T47D (cell line): ENCODE measurements at regions not wholly inside any gene's neighbourhood (a gene's known extent, or its start where the extent isn't known, plus 50 kb on each side); places are given as distances from the start of the nearest gene placed in this dataset.

ENCODE experiments used
- DNase-seq, 2 experiments: peaks; one replicate each; pipeline versions ENCODE4 v3.0.0 to v3.0.0-alpha.2; 2011 to 2012; ENCODE audit warnings: low read depth in 1 of 2, low spot score in 1 of 2
- JUND ChIP-seq: IDR thresholded peaks from 2 replicates; pipeline ENCODE4 v1.6.1; 2012; ENCODE audit warnings: low read depth
- in situ Hi-C: cut with HindIII; loops from 2 replicates; pipeline ENCODE4 v1.10.0; 2016; ENCODE audit warnings: low sequenced_read_pairs, low pct_unique_long_range_greater_than_20kb

DNA sequence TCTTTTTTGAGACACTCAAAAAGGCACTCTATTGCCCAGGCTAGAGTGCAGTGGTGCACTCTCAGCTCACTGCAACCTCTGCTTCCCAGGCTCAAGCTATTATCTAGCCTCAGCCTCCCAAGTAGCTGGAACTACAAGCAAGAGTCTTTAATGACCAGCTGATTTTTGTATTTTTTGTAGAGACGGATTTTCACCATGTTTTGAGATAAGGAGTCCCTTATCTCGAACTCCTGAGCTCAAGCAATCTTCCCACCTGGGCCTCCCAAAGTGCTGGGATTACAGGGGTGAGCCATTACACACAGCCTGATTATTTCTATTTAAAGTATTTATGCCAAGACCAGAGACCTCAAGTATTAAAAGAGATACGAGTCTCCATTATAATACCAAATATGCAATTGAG is 566.1 kb upstream of the CA10 start:
- DNase-seq: no peak
- in situ Hi-C loops: no loop called here
- no peak for TF ChIP-seq JUND

DNA sequence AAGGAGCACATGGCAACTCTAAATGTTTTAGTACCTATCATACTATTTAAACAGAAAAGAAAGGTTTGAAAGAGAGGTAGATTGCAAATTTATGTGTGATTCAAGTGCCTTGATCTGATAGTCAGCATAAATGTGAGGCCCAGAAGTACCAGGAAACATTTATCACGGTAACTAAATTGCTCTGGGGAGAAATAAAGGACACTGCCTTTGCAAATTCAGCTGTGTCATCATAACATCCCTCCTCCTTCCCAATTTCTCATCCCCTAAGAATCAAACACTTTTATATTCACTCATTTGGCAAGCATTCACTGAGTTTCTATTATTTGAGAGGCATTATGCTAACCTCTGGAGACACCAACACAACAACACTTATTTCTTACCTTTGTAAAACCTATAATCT is 563.4 kb upstream of the CA10 start:
- no peak for DNase-seq
- in situ Hi-C loops: no loop called here
- TF ChIP-seq JUND: no peak

DNA sequence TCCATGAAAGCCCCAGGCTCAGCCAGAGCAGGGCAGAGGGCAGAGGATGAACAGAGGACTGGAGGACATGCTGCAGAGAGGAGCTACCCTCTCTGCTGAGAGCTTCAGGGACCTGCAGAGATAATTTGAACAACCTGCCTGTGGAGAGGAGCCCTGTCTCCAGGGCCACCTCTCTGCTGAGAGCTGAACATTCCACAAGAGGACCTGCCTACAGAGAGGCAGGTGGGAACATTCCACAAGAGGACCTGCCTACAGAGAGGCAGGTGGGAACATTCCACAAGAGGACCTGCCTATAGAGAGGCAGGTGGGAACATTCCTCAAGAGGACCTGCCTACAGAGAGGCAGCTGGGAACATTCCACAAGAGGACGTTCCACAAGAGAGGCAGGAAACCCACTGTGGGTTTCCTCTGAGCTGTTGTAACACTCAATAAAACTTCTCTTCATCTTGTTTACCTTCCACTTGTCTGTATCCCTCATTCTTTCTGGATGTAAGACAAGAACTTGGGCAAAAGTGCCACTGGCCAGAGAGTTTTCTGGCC is 551.9 kb upstream of the CA10 start:
- no peak for TF ChIP-seq JUND
- in situ Hi-C loops: no loop called here
- no peak for DNase-seq

DNA sequence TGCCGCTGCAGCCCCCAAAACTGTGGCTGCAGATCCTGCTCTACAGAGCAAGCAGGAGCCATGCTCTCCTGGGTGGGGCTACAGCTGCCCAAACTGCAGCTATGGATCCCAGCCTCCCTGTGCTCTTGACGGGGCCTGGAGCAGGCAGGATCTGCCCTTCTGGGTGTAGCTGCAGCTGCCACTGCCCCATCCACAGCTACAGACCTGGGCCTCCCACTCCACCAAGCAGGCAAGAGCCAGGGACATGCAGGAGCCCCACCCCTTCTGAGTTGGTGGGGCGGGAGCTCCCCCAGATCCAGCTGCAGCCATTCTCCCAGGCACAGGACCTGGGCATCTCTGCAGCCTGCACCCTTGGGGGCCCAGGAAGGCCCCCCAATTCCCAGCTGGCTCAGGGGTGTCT is 551.2 kb upstream of the CA10 start:
- no peak for TF ChIP-seq JUND
- no peak for DNase-seq
- in situ Hi-C loops: no loop called here

DNA sequence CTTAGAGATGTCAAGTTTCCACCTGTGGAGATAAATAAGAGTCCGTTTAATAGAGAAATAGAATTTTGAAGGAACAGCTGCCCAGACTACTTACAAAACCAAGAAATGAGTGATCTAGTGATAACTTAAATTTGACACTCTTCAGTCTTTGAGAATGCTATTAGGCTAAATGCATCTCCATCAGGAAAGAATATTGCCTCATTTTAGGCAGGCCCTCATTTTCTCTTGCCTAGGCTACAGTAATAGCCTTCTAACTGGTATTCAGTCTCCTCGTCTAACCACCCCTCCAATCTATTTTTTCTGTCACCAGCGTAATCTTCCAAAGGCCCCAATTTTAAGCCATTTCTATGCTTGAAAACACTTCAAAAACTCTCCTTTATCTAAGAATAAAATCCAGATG is 537.8 kb upstream of the CA10 start:
- no peak for TF ChIP-seq JUND
- in situ Hi-C loops: no loop called here
- DNase-seq: no peak

DNA sequence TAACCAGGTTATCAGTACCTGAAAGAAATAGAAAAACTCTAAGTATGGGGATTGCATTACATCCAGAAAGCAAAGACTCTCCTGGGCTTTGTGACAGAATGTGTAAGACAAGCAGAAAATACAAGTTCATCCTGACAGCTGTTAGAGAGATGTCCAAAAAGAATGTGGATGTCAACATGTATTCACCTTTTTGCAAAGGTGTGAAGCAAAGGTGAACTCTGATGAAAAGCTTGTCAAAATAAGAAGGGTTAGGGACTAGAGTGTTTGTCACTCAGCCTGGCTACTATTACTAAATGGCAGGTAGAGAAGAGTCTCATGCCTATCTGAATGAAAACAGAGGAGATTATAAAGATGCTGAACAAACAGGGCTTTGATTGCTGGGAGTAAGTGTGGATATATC is 527.6 kb upstream of the CA10 start:
- no peak for TF ChIP-seq JUND
- DNase-seq: no peak
- in situ Hi-C loops: no loop called here

DNA sequence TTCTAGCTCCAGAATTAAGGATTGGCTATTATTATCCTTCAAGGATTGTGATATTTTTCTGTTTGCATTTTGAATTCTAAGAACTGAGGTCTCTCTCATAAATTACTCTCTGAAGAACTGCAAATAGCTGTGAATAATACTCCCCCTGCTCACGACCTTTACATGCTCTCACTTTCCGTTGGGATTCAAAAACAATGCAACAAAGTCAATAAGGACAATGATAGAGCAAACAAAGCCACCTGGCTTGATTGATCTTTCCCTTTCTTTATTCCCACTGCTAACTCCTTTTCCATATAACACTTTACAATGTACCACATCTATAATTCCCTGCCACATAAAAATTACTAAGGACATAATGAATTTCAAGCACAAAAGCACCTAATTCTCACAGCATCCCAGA is 523.0 kb upstream of the CA10 start:
- no peak for DNase-seq
- no peak for TF ChIP-seq JUND
- in situ Hi-C loops: no loop called here

DNA sequence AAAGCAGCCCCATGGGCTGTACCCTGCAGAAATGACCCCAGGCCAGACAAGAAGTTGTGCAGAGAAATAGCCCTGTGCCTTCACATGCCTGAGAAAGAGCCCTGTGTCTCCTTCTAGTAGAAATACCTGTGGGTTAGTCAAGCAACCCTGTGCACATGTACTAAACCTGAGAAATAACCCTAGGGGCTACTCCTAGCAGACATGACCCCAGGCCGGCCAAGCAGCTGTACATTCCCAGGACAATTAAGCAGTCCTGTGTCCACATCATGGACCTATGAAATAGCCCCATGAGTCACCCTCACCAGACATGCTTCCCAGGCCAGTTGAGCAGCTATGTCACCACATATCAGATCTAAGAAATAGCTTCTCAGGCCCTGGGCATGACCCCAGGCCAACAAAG is 519.7 kb upstream of the CA10 start:
- peak in 1 of 2 experiments; percentile 66 for DNase-seq
- in situ Hi-C loops: no loop called here
- no peak for TF ChIP-seq JUND

DNA sequence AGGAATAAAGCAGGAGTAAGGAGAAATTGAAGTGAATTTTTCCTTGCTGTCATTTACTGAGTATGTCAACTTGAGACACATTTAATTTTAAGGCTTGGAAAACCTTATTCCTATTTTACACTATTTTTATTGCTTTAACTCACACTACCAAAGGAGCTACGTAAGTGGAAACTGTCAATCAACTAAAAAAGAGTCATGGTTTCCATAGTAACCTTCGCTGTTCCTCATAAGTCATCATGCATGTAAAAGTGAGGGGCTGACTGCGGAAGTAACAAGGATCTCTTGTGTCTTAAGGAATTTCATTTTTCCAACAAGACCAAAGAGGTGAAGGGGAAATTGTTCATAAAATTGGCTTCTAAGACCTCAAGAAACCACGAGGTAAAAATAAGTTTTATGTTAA is 516.2 kb upstream of the CA10 start:
- TF ChIP-seq JUND: no peak
- in situ Hi-C loops: no loop called here
- DNase-seq: no peak

DNA sequence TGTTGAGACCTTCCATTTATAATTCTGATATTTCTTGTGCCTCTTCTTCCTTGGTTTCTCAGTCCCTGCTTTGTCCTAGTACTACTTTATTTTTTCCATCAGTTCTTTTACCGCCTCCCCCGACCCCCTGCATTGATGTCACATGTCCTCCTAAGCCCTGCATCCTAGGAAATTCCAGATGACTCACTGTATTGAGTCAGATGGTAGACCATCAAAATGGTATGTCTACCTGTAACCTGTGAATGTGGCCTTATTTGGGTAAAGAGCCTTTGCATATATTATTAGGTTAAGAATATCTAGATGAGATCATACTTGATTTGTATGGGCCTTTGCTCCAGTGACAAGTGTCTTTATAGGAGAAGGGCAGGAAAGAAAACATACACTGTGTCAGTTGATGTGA is 515.3 kb upstream of the CA10 start:
- no peak for DNase-seq
- in situ Hi-C loops: no loop called here
- TF ChIP-seq JUND: no peak

DNA sequence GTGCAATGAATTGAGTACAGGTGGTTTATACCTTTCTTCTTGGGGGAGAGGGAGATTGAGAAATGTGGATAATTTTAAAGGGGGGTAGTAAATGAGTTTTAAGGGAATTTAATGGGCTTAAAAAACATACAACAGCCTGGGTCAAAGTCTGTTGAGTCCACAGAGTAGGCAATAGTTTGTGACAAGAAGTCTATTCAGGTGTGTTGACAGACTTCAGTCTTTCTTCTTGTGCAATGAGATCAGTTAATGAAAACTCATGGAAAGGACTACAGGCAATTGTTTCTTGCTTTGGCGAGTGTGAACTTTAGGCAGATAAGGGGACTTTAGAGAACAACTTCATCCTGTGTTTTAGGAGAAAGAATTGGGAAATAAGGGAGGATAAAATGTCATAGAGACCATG is 507.8 kb upstream of the CA10 start:
- no peak for TF ChIP-seq JUND
- in situ Hi-C loops: no loop called here
- no peak for DNase-seq

DNA sequence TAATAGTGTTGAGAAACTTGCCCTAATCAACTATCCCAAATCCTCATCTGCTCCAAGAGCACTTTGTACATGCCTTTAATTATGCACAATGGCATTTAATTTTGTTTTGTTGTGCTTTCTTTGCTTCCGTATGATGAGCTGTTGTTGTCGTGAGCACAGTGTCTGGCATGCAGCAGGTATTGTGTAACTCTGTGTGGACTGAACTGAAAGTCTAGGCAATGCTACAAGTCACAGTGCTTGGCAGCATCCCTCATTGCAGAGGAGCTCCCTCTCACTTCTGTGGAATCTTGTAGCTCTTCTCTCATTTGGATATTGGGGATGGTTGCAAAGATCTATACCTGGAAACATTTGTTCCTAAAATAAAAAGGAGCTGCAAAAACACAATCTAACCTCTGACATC is 502.2 kb upstream of the CA10 start:
- DNase-seq: no peak
- in situ Hi-C loops: no loop called here
- TF ChIP-seq JUND: no peak

DNA sequence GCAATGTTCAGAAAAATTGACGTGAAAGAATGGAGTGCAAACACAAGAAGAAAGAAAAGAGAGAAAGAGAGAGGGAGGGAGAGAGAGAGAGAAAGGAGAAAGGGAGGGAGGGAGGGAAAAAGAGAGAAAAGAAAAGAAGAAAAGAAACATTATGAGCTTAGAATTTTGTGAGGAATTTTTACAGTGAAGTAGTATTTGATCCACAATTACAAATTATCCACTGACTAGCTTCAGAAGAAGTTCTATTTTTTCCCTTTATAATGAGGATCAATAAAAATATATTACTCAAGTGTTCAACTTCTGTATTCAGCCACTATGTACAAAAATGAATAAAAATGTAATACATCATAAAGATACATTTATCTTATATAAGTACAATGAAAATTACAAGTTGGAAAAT is 494.5 kb upstream of the CA10 start:
- no peak for DNase-seq
- in situ Hi-C loops: no loop called here
- TF ChIP-seq JUND: no peak

DNA sequence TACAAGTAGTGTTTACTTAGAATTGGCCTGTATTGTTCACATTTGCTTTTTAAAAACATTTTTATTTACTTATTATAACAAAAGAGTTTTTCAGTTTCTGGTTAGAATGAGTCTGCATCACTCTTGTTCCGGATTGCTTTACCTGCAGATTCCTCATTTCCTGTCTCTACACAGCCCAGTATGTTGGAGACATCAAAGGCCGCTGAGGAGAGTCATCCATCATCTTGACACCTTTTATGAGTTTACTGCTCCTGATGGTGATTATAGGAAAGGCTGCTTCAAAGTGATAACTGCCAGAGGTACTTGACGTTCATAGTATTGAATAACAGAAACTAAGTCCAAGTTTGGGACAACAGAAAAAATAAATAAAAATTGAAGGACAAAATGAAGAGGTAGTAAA is 490.5 kb upstream of the CA10 start:
- in situ Hi-C loops: no loop called here
- TF ChIP-seq JUND: no peak
- DNase-seq: no peak
